ENCODE measurements at regions not wholly inside any gene's neighbourhood (a gene's known extent, or its start where the extent isn't known, plus 50 kb on each side); places are given as distances from the start of the nearest gene placed in this dataset.

- no peak for TF ChIP-seq ZNF70 (CRISPR knock-in tag; IDR thresholded peaks at IDR 0.05)
- no peak for TF ChIP-seq ZFP3 (CRISPR knock-in tag; IDR thresholded peaks at IDR 0.05)
- no peak for TF ChIP-seq ZFP30 (CRISPR knock-in tag; IDR thresholded peaks at IDR 0.05)
- no peak for TF ChIP-seq TOX (CRISPR knock-in tag; IDR thresholded peaks at IDR 0.05; ENCODE audit: borderline replicate concordance)
- no peak for TF ChIP-seq PATZ1 (CRISPR knock-in tag; IDR thresholded peaks at IDR 0.05; ENCODE audit: borderline replicate concordance)
- TF ChIP-seq ZNF8 (CRISPR knock-in tag; IDR thresholded peaks at IDR 0.05) = no peak
- TF ChIP-seq RARB (CRISPR knock-in tag; IDR thresholded peaks at IDR 0.05) = no peak
Measured at GRCh38 chr13:31038834-31039552, 106.5 kb downstream of the TEX26 start.
